Fibroblast of lung (primary cell): ENCODE measurements at regions not wholly inside any gene's neighbourhood (a gene's known extent, or its start where the extent isn't known, plus 50 kb on each side); places are given as distances from the start of the nearest gene placed in this dataset.

Source experiments
- DNase-seq, 2 donors: peaks; one replicate each; pipeline versions ENCODE4 v3.0.0 to v3.0.0-alpha.2; 2010; ENCODE audit warnings: low read depth in 2 of 2
- H2AFZ ChIP-seq: 2 replicates; pipeline ENCODE4 v1.5.1; 2012; ENCODE audit warnings: low read length, control low read depth, inconsistent platforms
- H3K27ac ChIP-seq: 2 replicates; pipeline ENCODE4 v1.5.1; 2011; ENCODE audit warnings: low read length, control low read depth; ENCODE audit not compliant: insufficient read depth
- H3K27me3 ChIP-seq: 2 replicates; pipeline ENCODE4 v1.5.1; 2011; ENCODE audit warnings: mild to moderate bottlenecking, low read length; ENCODE audit not compliant: control insufficient read depth, insufficient read depth
- H3K36me3 ChIP-seq: 2 replicates; pipeline ENCODE4 v1.5.1; 2011; ENCODE audit warnings: low read length; ENCODE audit not compliant: control insufficient read depth, insufficient read depth
- H3K4me1 ChIP-seq: 2 replicates; pipeline ENCODE4 v1.5.1; 2011; ENCODE audit warnings: low read length; ENCODE audit not compliant: control insufficient read depth, insufficient read depth; ENCODE audit errors: extremely low read depth
- H3K4me2 ChIP-seq: 2 replicates; pipeline ENCODE4 v1.5.1; 2011; ENCODE audit warnings: low read length, control low read depth; ENCODE audit not compliant: insufficient read depth; ENCODE audit errors: extremely low read depth
- H3K4me3 ChIP-seq, 4 experiments: fragments of 200-600 bp in 1 of 4; sonication (generic) in 1 of 4; replicated peaks in 1 of 4; 2 replicates each; pipeline ENCODE4 v1.5.1; 2011 to 2016; ENCODE audit warnings: low read length in 4 of 4, low read depth in 3 of 4, mild to moderate bottlenecking in 3 of 4, control low read depth in 2 of 4, inconsistent platforms in 1 of 4, mixed read lengths in 1 of 4; ENCODE audit not compliant: insufficient read depth in 1 of 4; ENCODE audit errors: control extremely low read depth in 1 of 4
- H3K79me2 ChIP-seq: 2 replicates; pipeline ENCODE4 v1.5.1; 2012; ENCODE audit warnings: mild to moderate bottlenecking, low read length, inconsistent platforms; ENCODE audit not compliant: control insufficient read depth, insufficient read depth
- H3K9ac ChIP-seq: 2 replicates; pipeline ENCODE4 v1.5.1; 2011; ENCODE audit warnings: mild to moderate bottlenecking, low read length, control low read depth; ENCODE audit not compliant: insufficient read depth
- H3K9me3 ChIP-seq: 2 replicates; pipeline ENCODE4 v1.5.1; 2012; ENCODE audit warnings: low read depth, low read length; ENCODE audit not compliant: control insufficient read depth, insufficient read depth
- H4K20me1 ChIP-seq: 2 replicates; pipeline ENCODE4 v1.5.1; 2011; ENCODE audit warnings: low read length; ENCODE audit not compliant: control insufficient read depth, insufficient read depth; ENCODE audit errors: extremely low read depth
- CTCF ChIP-seq, 2 donors: IDR thresholded peaks in 1 of 2; conservative IDR thresholded peaks in 1 of 2; 1 replicate in 1 of 2; 2 replicates in 1 of 2; pipeline ENCODE4 v1.5.1; 2011 to 2012; ENCODE audit warnings: low read length in 2 of 2, control low read depth in 1 of 2, inconsistent platforms in 1 of 2, low read depth in 1 of 2, mild to moderate bottlenecking in 1 of 2
- EZH2 ChIP-seq: IDR thresholded peaks from 2 replicates; pipeline ENCODE4 v1.5.1; 2012; ENCODE audit warnings: low read length, control low read depth, mild to moderate bottlenecking; ENCODE audit errors: missing control alignments

DNA sequence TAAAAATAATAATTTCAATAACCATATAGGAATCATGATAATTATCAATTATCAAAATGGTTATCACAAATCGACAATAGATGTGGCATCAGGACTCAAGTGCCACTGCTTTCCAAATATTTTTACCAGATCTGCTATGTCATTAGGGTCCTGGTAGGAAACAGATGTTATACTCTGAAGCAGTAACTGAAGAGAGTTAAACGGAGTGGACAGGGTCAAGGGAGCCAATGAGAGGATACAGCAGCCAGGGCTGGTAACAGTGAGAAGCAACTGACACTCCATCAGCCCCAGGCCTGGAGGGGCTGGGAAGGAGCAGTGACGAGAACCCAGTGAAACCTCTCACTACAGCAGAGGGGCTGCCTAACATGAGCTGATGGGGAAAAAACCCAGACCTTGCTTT is 322.4 kb downstream of the NPR3 start:
- no peak overlapping the region for H3K27ac ChIP-seq
- H3K4me2 ChIP-seq = no peak overlapping the region
- H3K9ac ChIP-seq = no peak overlapping the region

GRCh38 chr5:33034777-33035176 is 323.7 kb downstream of the NPR3 start:
- Histone ChIP-seq H3K27me3 (no peaks in the 10 kb centered on the region), H3K27ac (no peak overlapping the region), H3K9me3 (no peaks in the 10 kb centered on the region), H3K36me3 (no peaks in the 10 kb centered on the region), H3K79me2 (no peaks in the 10 kb centered on the region), H4K20me1 (no peaks in the 10 kb centered on the region), H3K9ac (no peak overlapping the region), H2AFZ (no peak overlapping the region), H3K4me3 (no peak overlapping the region), H3K4me1 (no peaks in the 10 kb centered on the region), H3K4me2 (no peak overlapping the region)
- no peak for DNase-seq
- TF ChIP-seq CTCF (conservative IDR thresholded peaks at IDR 0.05 in 1 of 2, IDR thresholded peaks at IDR 0.05 in 1 of 2; ENCODE audit: low read depth in 1 of 2, low read length in 2 of 2) (no peak), EZH2 (no peak)

More for the DNA sequence above, 322.4 kb downstream of the NPR3 start:
- Histone ChIP-seq H2AFZ (no peak overlapping the region), H4K20me1 (no peaks in the 10 kb centered on the region), H3K27me3 (no peaks in the 10 kb centered on the region), H3K4me3 (no peak overlapping the region), H3K4me1 (no peaks in the 10 kb centered on the region), H3K79me2 (no peaks in the 10 kb centered on the region), H3K36me3 (no peaks in the 10 kb centered on the region), H3K9me3 (no peaks in the 10 kb centered on the region)
- TF ChIP-seq EZH2 = no peak
- no peak for TF ChIP-seq CTCF (conservative IDR thresholded peaks at IDR 0.05 in 1 of 2, IDR thresholded peaks at IDR 0.05 in 1 of 2; ENCODE audit: low read depth in 1 of 2, low read length in 2 of 2)
- DNase-seq = no peak

GRCh38 chr5:33035851-33036527 is 324.9 kb downstream of the NPR3 start:
- DNase-seq = no peak
- Histone ChIP-seq H2AFZ (no peak overlapping the region), H3K9ac (no peak overlapping the region), H3K4me1 (no peaks in the 10 kb centered on the region), H3K79me2 (no peaks in the 10 kb centered on the region), H4K20me1 (no peaks in the 10 kb centered on the region), H3K27me3 (no peaks in the 10 kb centered on the region), H3K27ac (no peak overlapping the region), H3K9me3 (no peaks in the 10 kb centered on the region), H3K36me3 (no peaks in the 10 kb centered on the region), H3K4me3 (no peak overlapping the region), H3K4me2 (no peak overlapping the region)
- no peak for TF ChIP-seq CTCF (conservative IDR thresholded peaks at IDR 0.05 in 1 of 2, IDR thresholded peaks at IDR 0.05 in 1 of 2; ENCODE audit: low read depth in 1 of 2, low read length in 2 of 2)
- TF ChIP-seq EZH2 = no peak
